ENCODE measurements at regions not wholly inside any gene's neighbourhood (a gene's known extent, or its start where the extent isn't known, plus 50 kb on each side); places are given as distances from the start of the nearest gene placed in this dataset.
"Not testable (repeated sequence)": the region's sequence is repeated elsewhere in the genome, so short reads cannot be mapped to it uniquely, and the experiment has no call there.

DNA sequence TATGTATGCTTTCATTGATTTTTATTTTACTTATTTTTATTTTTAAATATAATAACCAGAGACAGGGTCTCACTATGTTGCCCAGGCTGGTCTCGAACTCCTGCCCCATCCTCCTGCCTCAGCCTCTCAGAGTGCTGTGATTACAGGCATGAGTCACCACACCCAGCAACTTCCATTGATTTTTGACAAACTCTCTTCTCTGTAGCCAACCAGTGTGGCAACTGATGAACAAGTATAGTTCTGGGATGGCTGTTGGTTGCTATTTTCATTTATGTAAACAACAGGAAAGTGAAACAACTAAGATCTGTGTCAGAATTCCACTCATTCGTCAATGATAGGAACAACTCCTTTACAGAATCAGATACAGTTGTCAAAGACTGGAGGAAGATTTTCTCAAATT, 356.7 kb upstream of the JARID2 start:
- TF ChIP-seq EZH2phosphoT487 (conservative IDR thresholded peaks at IDR 0.05; ENCODE audit: low read length) (no peak), CTCF (IDR thresholded peaks at IDR 0.05; ENCODE audit: insufficient read depth, low read length, poor library complexity, severe bottlenecking) (no peak)
- no peaks in the 10 kb centered on the region for H3F3A ChIP-seq (ENCODE audit: insufficient read depth)
- H3K4me2 ChIP-seq (ENCODE audit: low read depth, low read length, poor library complexity, severe bottlenecking): no peak overlapping the region
- no peaks in the 10 kb centered on the region for H3K36me3 ChIP-seq (ENCODE audit: low read length)
- H3K27ac ChIP-seq (ENCODE audit: low read depth, low read length): no peak overlapping the region
- no peaks in the 10 kb centered on the region; the same call in 1 of the 2 replicates for H3K9me3 ChIP-seq (ENCODE audit: insufficient read depth, low read length)
- no peak overlapping the region for H3K4me3 ChIP-seq (ENCODE audit: insufficient read depth, low read length, poor library complexity, severe bottlenecking)
- H2AFZ ChIP-seq (ENCODE audit: low read depth, low read length, severe bottlenecking): no peak overlapping the region
- H4K20me1 ChIP-seq (ENCODE audit: low read depth, low read length): no peaks in the 10 kb centered on the region
- H3K79me2 ChIP-seq (ENCODE audit: insufficient read depth, low read length): no peaks in the 10 kb centered on the region
- no peaks in the 10 kb centered on the region for H3K27me3 ChIP-seq (ENCODE audit: low read length)
- H3K9ac ChIP-seq (ENCODE audit: low read length): no peak overlapping the region
- no peaks in the 10 kb centered on the region for H3K9me2 ChIP-seq (replicated peaks; ENCODE audit: insufficient read depth, low read length)

- Histone ChIP-seq H3K27me3 (ENCODE audit: low read length) (no peaks in the 10 kb centered on the region), H3K9me3 (ENCODE audit: insufficient read depth, low read length) (no peaks in the 10 kb centered on the region; the same call in 1 of the 2 replicates), H3K9ac (ENCODE audit: low read length) (no peak overlapping the region), H3K79me2 (ENCODE audit: insufficient read depth, low read length) (no peaks in the 10 kb centered on the region), H3K27ac (ENCODE audit: low read depth, low read length) (no peak overlapping the region), H3F3A (ENCODE audit: insufficient read depth) (no peaks in the 10 kb centered on the region), H4K20me1 (ENCODE audit: low read depth, low read length) (no peaks in the 10 kb centered on the region), H3K4me2 (ENCODE audit: low read depth, low read length, poor library complexity, severe bottlenecking) (no peak overlapping the region), H2AFZ (ENCODE audit: low read depth, low read length, severe bottlenecking) (no peak overlapping the region), H3K9me2 (replicated peaks; ENCODE audit: insufficient read depth, low read length) (no peaks in the 10 kb centered on the region), H3K36me3 (ENCODE audit: low read length) (no peaks in the 10 kb centered on the region), H3K4me3 (ENCODE audit: insufficient read depth, low read length, poor library complexity, severe bottlenecking) (no peak overlapping the region)
- TF ChIP-seq CTCF (IDR thresholded peaks at IDR 0.05; ENCODE audit: insufficient read depth, low read length, poor library complexity, severe bottlenecking): no peak
- TF ChIP-seq EZH2phosphoT487 (conservative IDR thresholded peaks at IDR 0.05; ENCODE audit: low read length): no peak
Observed at GRCh38 chr6:14889611-14890593, 356.0 kb upstream of the JARID2 start.

DNA sequence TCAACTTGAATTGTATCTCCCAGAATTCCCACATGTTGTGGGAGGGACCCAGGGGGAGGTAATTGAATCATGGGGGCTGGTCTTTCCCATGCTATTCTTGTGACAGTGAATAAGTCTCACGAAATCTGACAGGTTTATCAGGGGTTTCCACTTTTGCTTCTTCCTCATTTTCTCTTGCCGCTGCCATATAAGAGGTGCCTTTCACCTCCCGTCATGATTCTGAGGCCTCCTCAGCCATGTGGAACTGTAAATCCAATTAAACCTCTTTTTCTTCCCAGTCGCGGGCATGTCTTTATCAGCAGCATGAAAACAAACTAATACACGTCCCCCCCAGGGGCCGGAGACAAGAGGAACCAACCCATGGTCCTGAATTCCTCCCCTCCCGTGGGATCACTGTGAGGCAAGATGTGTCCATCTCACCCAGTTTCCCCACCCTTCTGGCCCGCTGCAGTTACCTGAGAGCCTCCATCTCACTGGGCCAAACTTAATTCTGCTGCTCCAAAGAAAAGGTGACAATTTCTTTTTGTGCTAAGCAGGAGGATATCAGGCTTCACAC, 354.0 kb upstream of the JARID2 start:
- not testable (repeated sequence) for H3K9ac ChIP-seq (ENCODE audit: low read length); H3K27ac ChIP-seq (ENCODE audit: low read depth, low read length); H4K20me1 ChIP-seq (ENCODE audit: low read depth, low read length); H3K79me2 ChIP-seq (ENCODE audit: insufficient read depth, low read length); H3K4me2 ChIP-seq (ENCODE audit: low read depth, low read length, poor library complexity, severe bottlenecking); H3K9me3 ChIP-seq (ENCODE audit: insufficient read depth, low read length); H3K27me3 ChIP-seq (ENCODE audit: low read length); H3K9me2 ChIP-seq (replicated peaks; ENCODE audit: insufficient read depth, low read length); H3F3A ChIP-seq (ENCODE audit: insufficient read depth); H3K36me3 ChIP-seq (ENCODE audit: low read length); H3K4me3 ChIP-seq (ENCODE audit: insufficient read depth, low read length, poor library complexity, severe bottlenecking); H2AFZ ChIP-seq (ENCODE audit: low read depth, low read length, severe bottlenecking)

DNA sequence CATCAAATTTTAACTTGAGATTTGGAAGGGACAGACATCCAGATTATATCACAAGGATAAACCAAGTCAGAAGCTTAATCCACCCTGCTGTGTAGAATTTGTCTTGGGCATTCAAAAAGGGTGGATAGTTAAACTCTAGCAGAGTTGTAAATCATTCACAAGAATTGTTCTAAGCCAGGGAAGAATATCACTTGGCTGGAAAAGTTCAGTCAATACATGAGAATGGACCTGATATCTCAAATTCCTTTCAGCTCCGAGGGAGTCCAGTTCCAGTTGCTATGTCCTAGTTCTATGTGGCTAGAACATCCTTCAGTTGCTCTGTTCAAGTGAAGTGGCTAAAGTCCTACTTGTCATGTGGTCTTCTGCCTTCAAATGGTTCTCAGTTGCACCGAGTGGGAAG, 351.8 kb upstream of the JARID2 start:
- Histone ChIP-seq H3K9me2 (replicated peaks; ENCODE audit: insufficient read depth, low read length) (no peaks in the 10 kb centered on the region), H3K4me3 (ENCODE audit: insufficient read depth, low read length, poor library complexity, severe bottlenecking) (no peak overlapping the region), H3K79me2 (ENCODE audit: insufficient read depth, low read length) (no peaks in the 10 kb centered on the region), H3K27ac (ENCODE audit: low read depth, low read length) (no peak overlapping the region), H3K36me3 (ENCODE audit: low read length) (no peaks in the 10 kb centered on the region), H3K4me2 (ENCODE audit: low read depth, low read length, poor library complexity, severe bottlenecking) (no peak overlapping the region), H3F3A (ENCODE audit: insufficient read depth) (no peaks in the 10 kb centered on the region), H4K20me1 (ENCODE audit: low read depth, low read length) (no peaks in the 10 kb centered on the region), H2AFZ (ENCODE audit: low read depth, low read length, severe bottlenecking) (no peak overlapping the region), H3K9me3 (ENCODE audit: insufficient read depth, low read length) (no peaks in the 10 kb centered on the region; the same call in 1 of the 2 replicates), H3K27me3 (ENCODE audit: low read length) (no peaks in the 10 kb centered on the region), H3K9ac (ENCODE audit: low read length) (no peak overlapping the region)
- no peak for TF ChIP-seq EZH2phosphoT487 (conservative IDR thresholded peaks at IDR 0.05; ENCODE audit: low read length)
- TF ChIP-seq CTCF (IDR thresholded peaks at IDR 0.05; ENCODE audit: insufficient read depth, low read length, poor library complexity, severe bottlenecking): no peak
